Loucy (cell line): ENCODE measurements at regions not wholly inside any gene's neighbourhood (a gene's known extent, or its start where the extent isn't known, plus 50 kb on each side); places are given as distances from the start of the nearest gene placed in this dataset.

Experiments
- H2AFZ ChIP-seq: fragments of 200-600 bp; sonication (generic); 2 replicates; pipeline ENCODE4 v1.6.0; 2016; ENCODE audit warnings: antibody characterized with exemption, mild to moderate bottlenecking, low read length, moderate library complexity
- H3F3A ChIP-seq: fragments of 200-600 bp; 2 replicates; pipeline ENCODE4 v1.6.0; 2016; ENCODE audit warnings: antibody characterized with exemption, low read depth, mild to moderate bottlenecking
- H3K27me3 ChIP-seq: fragments of 200-600 bp; sonication (generic); 2 replicates; pipeline ENCODE4 v1.6.1; 2014; ENCODE audit warnings: low read length, mild to moderate bottlenecking; ENCODE audit not compliant: insufficient read depth, poor library complexity, severe bottlenecking
- H3K36me3 ChIP-seq: fragments of 200-600 bp; sonication (generic); 2 replicates; pipeline ENCODE4 v1.6.1; 2016; ENCODE audit warnings: low read length; ENCODE audit not compliant: insufficient read depth
- H3K4me1 ChIP-seq: fragments of 200-600 bp; sonication (generic); 2 replicates; pipeline ENCODE4 v1.5.1; 2014; ENCODE audit warnings: low read length, mild to moderate bottlenecking; ENCODE audit not compliant: insufficient read depth, poor library complexity, severe bottlenecking
- H3K4me2 ChIP-seq: fragments of 200-600 bp; sonication (generic); 2 replicates; pipeline ENCODE4 v1.6.0; 2014; ENCODE audit warnings: antibody characterized with exemption, low read length, low read depth, mild to moderate bottlenecking; ENCODE audit not compliant: poor library complexity, severe bottlenecking
- H3K4me3 ChIP-seq: fragments of 200-600 bp; sonication (generic); 2 replicates; pipeline ENCODE4 v1.5.1; 2014; ENCODE audit warnings: low read length, mild to moderate bottlenecking, mixed read lengths; ENCODE audit not compliant: poor library complexity, severe bottlenecking
- H3K79me2 ChIP-seq: fragments of 200-600 bp; sonication (generic); 2 replicates; pipeline ENCODE4 v1.6.1; 2014; ENCODE audit warnings: low read length; ENCODE audit not compliant: insufficient read depth
- H3K9ac ChIP-seq: fragments of 200-600 bp; sonication (generic); 2 replicates; pipeline ENCODE4 v1.6.0; 2014; ENCODE audit warnings: mild to moderate bottlenecking, low read depth, low read length, moderate library complexity; ENCODE audit not compliant: poor library complexity, severe bottlenecking
- H3K9me2 ChIP-seq: fragments of 200-600 bp; sonication (generic); replicated peaks from 2 replicates; pipeline ENCODE4 v1.6.1; 2016; ENCODE audit warnings: low read depth, low read length, mixed read lengths
- H3K9me3 ChIP-seq: fragments of 200-600 bp; sonication (generic); 2 replicates; pipeline ENCODE4 v1.6.1; 2014; ENCODE audit warnings: mild to moderate bottlenecking, antibody characterized with exemption, low read length, low read depth; ENCODE audit not compliant: insufficient read depth
- H4K20me1 ChIP-seq: fragments of 200-600 bp; sonication (generic); 2 replicates; pipeline ENCODE4 v1.6.0; 2014; ENCODE audit warnings: antibody characterized with exemption, low read length, mild to moderate bottlenecking; ENCODE audit not compliant: insufficient read depth, poor library complexity, severe bottlenecking
- EZH2phosphoT487 ChIP-seq: fragments of 200-600 bp; IDR thresholded peaks from 2 replicates; pipeline ENCODE4 v1.6.1; 2018; ENCODE audit warnings: antibody characterized with exemption, mild to moderate bottlenecking, moderate library complexity, borderline replicate concordance
- TF ChIP-seq, protein P1 (sequence below): fragments of 200-600 bp; sonication (generic); conservative IDR thresholded peaks from 2 replicates; pipeline ENCODE4 v1.5.1; 2014; ENCODE audit warnings: mild to moderate bottlenecking, antibody characterized with exemption, low read length

DNA sequence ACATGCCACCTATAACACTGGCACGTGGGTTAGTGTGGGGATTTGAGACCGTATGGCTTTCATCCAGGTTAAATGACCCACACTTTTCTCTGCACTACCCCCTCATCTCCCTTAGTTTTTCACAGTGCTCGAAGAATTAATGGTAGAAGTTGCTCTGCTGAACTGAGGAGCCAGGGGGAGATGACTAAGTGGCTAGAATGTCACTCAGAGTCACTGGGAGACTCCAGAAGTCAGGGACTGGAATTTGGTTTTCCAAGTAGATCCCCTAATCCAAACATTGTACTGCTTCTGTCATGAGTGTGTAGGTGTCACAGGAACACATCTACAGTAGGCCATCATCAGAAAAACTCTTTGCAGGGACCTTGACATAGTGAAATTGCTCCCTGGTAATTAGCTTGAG lies 181.0 kb upstream of the RASGRP1 start:
- Histone ChIP-seq H3K36me3 (no peaks in the 10 kb centered on the region), H3K9me3 (no peaks in the 10 kb centered on the region), H3K9ac (no peak overlapping the region), H3K27me3 (no peaks in the 10 kb centered on the region), H3K4me2 (no peak overlapping the region), H4K20me1 (no peaks in the 10 kb centered on the region), H3K4me1 (no peaks in the 10 kb centered on the region), H3K4me3 (no peak overlapping the region), H3F3A (no peaks in the 10 kb centered on the region), H2AFZ (no peak overlapping the region), H3K79me2 (no peaks in the 10 kb centered on the region), H3K9me2 (no peaks in the 10 kb centered on the region)
- TF ChIP-seq, protein P1, sequence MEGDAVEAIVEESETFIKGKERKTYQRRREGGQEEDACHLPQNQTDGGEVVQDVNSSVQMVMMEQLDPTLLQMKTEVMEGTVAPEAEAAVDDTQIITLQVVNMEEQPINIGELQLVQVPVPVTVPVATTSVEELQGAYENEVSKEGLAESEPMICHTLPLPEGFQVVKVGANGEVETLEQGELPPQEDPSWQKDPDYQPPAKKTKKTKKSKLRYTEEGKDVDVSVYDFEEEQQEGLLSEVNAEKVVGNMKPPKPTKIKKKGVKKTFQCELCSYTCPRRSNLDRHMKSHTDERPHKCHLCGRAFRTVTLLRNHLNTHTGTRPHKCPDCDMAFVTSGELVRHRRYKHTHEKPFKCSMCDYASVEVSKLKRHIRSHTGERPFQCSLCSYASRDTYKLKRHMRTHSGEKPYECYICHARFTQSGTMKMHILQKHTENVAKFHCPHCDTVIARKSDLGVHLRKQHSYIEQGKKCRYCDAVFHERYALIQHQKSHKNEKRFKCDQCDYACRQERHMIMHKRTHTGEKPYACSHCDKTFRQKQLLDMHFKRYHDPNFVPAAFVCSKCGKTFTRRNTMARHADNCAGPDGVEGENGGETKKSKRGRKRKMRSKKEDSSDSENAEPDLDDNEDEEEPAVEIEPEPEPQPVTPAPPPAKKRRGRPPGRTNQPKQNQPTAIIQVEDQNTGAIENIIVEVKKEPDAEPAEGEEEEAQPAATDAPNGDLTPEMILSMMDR, result no peak
- no peak for TF ChIP-seq EZH2phosphoT487

DNA sequence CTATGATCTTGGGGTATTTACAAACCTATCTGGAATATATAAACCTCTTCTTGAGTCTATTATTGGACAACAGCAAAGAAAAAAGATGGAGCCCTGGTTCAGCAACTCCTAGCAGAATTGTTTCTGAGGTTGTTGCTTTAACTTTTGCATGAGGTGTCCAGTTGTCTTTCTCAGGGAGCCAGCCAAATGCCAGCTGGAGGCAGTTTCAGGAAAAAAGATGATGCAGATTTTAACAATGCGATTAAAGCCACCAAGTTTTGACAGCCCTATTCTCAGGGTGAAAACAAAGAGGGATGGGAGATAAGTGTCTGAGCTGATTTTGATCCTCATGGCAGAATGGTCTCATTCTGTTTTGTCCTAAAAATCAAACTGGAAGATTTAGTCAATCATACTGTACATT lies 181.6 kb upstream of the RASGRP1 start:
- Histone ChIP-seq H3K9ac (no peak overlapping the region), H3K79me2 (no peaks in the 10 kb centered on the region), H3K9me2 (no peaks in the 10 kb centered on the region), H3K4me2 (no peak overlapping the region), H3K9me3 (no peaks in the 10 kb centered on the region), H3K36me3 (no peaks in the 10 kb centered on the region), H4K20me1 (no peaks in the 10 kb centered on the region), H3K4me3 (no peak overlapping the region), H3K4me1 (no peaks in the 10 kb centered on the region), H3F3A (no peaks in the 10 kb centered on the region), H2AFZ (no peak overlapping the region), H3K27me3 (no peaks in the 10 kb centered on the region)
- TF ChIP-seq, protein P1, result no peak
- no peak for TF ChIP-seq EZH2phosphoT487

DNA sequence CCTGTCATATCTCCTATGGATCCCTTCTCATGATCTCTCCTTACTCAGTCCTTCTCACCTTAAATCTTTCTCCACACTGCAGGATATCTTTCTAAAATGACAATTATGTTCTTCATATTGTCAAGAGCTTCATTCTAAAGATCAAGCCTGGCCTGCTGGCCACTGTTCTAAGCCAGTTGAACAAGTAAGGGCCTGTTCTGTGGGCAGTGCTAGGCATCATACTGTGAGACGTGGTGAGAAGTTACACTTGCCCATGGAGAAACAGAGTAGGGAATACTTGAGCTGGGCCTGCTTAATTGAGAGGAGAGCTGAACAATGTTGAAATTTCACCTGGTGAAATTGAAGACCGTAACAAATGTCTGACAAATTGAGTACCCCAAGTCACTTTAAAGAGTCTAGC lies 184.1 kb upstream of the RASGRP1 start:
- no peaks in the 10 kb centered on the region for H3K4me1 ChIP-seq
- H3F3A ChIP-seq, result no peaks in the 10 kb centered on the region
- no peak overlapping the region for H3K4me3 ChIP-seq
- no peaks in the 10 kb centered on the region for H3K27me3 ChIP-seq
- no peaks in the 10 kb centered on the region for H3K79me2 ChIP-seq
- no peaks in the 10 kb centered on the region for H3K9me2 ChIP-seq
- H3K36me3 ChIP-seq, result no peaks in the 10 kb centered on the region
- TF ChIP-seq, protein P1, result no peak
- no peak for TF ChIP-seq EZH2phosphoT487
- no peak overlapping the region for H3K4me2 ChIP-seq
- no peaks in the 10 kb centered on the region for H3K9me3 ChIP-seq
- H4K20me1 ChIP-seq, result no peaks in the 10 kb centered on the region
- H3K9ac ChIP-seq, result no peak overlapping the region
- H2AFZ ChIP-seq, result no peak overlapping the region
